Pancreas (tissue), 10 donors: ENCODE measurements at regions not wholly inside any gene's neighbourhood (a gene's known extent, or its start where the extent isn't known, plus 50 kb on each side); places are given as distances from the start of the nearest gene placed in this dataset.

ENCODE experiments used
- ATAC-seq, 4 donors: fragments of 200-7000 bp; cut with Tn5 transposase; one replicate each; pipeline versions ENCODE4 v1.8.0 to v1.9.1; 2020; ENCODE audit warnings: mild to moderate bottlenecking in 4 of 4, moderate library complexity in 4 of 4
- DNase-seq, 6 donors: peaks; one replicate each; pipeline ENCODE4 v3.0.0-alpha.2; 2020
- FAIRE-seq: peaks from 2 replicates; lab custom pipeline; 2012; peaks lifted over from hg19 to GRCh38; lab: Jason Lieb, UNC
- H3K27ac ChIP-seq, 4 donors: fragments of 200-600 bp; sonication (generic); 1 replicate in 3 of 4; 2 replicates in 1 of 4; pipeline versions ENCODE4 v1.5.0 to v1.8.0; 2020
- H3K27me3 ChIP-seq, 4 donors: fragments of 200-600 bp; one replicate each; pipeline ENCODE4 v1.8.0; 2021
- H3K36me3 ChIP-seq, 3 donors: fragments of 200-600 bp; sonication (generic) in 1 of 3; one replicate each; pipeline versions ENCODE4 v1.5.0 to v1.8.0; 2020 to 2021
- H3K4me1 ChIP-seq, 3 donors: fragments of 200-600 bp; one replicate each; pipeline ENCODE4 v1.8.0; 2021
- H3K4me3 ChIP-seq, 4 donors: fragments of 200-600 bp; sonication (generic) in 2 of 4; one replicate each; pipeline versions ENCODE4 v1.5.0 to v1.8.0; 2020 to 2021
- H3K9me3 ChIP-seq, 4 donors: fragments of 200-600 bp; one replicate each; pipeline ENCODE4 v1.8.0; 2021
- WGBS, 2 donors: extraction: QIAGEN DNeasy Blood & Tissue Kit; methylation state at CpG; one replicate each; pipeline ENCODE4 v1.1.7; 2013; 5-methylcytosine and 5-hydroxymethylcytosine counted together
- intact Hi-C, 3 donors: fragments of 100-400 bp; cut with DNase I; formaldehyde crosslinking; loops; one replicate each; pipeline versions ENCODE4 v1.11.1 to v1.14.2; 2022
- TF ChIP-seq, protein P1 (sequence below), 4 donors: fragments of 200-600 bp; sonication (generic) in 3 of 4; IDR thresholded peaks; one replicate each; pipeline versions ENCODE4 v1.5.0 to v1.8.0; 2021; ENCODE audit warnings: antibody characterized with exemption in 4 of 4
- donor health status: healthy with polysubstance abuse.
- donor health status: DM: no; HTN: no; CAD: no; lungs with moderate emphysema.
- donor health status: DM: no; HTN: no; CAD: no.
- donor health status: control.
- donor health status: control.
- donor health status: Bipolar disorder and iron deficiency.
- donor health status: DM: yes; HTN: yes; CAD: no.
- donor health status: DM: no; HTN: no; CAD: no.
- donor health status: DM: no; HTN: no; CAD: no.
- donor health status: DM: yes; HTN: yes; CAD: no.

DNA sequence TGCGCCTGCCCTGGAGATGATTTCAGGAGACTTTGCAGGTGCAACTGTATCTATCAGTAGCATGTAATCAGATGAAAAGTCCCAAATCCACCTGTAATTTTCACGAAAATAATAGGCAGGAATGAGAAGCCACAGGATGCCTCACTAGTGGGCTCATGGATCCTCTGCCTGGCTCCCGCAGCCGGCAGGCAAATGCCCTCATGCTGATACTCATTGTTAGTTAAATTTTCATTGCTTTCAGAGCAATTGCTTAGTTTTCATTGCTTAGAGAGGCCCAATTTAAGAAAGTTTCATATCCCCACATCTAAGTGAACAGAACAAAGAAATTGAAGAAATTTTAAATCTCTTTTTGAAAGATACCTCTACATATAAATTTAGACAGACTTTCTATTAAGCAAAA lies 57.6 kb upstream of the CTDP1 start:
- Histone ChIP-seq H3K36me3 (no peaks in the 10 kb centered on the region), H3K4me1 (no peaks in the 10 kb centered on the region), H3K4me3 (no peak overlapping the region), H3K27ac (no peak overlapping the region), H3K9me3 (no peaks in the 10 kb centered on the region), H3K27me3 (no peaks in the 10 kb centered on the region)
- FAIRE-seq (no peak), ATAC-seq (no peak), DNase-seq (no peak)
- TF ChIP-seq, protein P1, sequence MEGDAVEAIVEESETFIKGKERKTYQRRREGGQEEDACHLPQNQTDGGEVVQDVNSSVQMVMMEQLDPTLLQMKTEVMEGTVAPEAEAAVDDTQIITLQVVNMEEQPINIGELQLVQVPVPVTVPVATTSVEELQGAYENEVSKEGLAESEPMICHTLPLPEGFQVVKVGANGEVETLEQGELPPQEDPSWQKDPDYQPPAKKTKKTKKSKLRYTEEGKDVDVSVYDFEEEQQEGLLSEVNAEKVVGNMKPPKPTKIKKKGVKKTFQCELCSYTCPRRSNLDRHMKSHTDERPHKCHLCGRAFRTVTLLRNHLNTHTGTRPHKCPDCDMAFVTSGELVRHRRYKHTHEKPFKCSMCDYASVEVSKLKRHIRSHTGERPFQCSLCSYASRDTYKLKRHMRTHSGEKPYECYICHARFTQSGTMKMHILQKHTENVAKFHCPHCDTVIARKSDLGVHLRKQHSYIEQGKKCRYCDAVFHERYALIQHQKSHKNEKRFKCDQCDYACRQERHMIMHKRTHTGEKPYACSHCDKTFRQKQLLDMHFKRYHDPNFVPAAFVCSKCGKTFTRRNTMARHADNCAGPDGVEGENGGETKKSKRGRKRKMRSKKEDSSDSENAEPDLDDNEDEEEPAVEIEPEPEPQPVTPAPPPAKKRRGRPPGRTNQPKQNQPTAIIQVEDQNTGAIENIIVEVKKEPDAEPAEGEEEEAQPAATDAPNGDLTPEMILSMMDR (IDR thresholded peaks at IDR 0.05): no peak
- intact Hi-C loops: no loop called here
- 75 to 82% methylated on average over 4 of the region's 4 CpGs for WGBS, 2 donors

DNA sequence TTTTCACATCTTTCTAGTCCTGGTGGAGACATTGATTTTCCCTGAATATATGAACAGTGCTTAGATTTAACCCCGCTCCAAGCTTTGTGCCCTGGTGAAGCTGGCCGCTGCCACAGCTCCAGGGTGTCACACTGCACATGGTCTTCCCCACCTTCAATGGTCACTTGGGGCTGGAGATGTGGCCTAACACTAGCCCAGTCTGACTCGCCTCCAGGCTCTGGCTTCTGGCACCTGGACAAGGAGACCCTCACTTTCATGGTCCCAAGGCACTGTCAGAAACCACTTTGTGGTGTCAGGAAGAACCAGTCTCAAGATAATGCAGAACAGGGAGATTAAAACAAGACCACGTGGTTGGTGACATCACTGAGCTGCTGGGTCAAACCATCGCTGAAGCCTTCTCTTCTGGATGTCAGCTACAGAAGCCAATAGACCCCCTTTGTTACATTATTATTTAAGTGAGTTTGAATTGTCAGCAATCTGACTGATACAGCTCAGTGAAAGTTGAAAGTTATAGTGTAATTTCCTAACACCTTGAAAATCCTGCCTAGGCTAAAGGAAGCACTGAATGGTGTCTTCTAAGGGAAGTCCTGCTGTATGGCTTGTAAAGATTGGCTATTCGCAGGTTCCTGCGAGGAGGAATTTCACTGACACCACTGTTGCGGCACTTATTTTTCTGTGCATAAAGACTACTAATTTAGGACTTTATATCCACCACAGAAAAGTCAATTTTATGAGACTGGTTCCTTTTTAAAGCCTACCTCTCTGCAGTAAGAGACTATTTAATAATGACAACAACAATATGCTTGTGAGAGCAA lies 55.0 kb upstream of the CTDP1 start:
- no peak overlapping the region for H3K4me3 ChIP-seq
- no peaks in the 10 kb centered on the region for H3K4me1 ChIP-seq
- DNase-seq: peak in 1 of 6 donors; percentile 24
- peaks cover 0 to 3% (median 0%) of the 10 kb centered on the region in 4 donors for H3K27me3 ChIP-seq
- FAIRE-seq: no peak
- no peaks in the 10 kb centered on the region for H3K9me3 ChIP-seq
- TF ChIP-seq, protein P1 (IDR thresholded peaks at IDR 0.05): no peak
- 76 to 80% methylated on average over 8 of the region's 8 CpGs for WGBS, 2 donors
- peak overlapping the region in 1 of 4 donors; percentile 19 for H3K27ac ChIP-seq
- peak in 1 of 4 donors; percentile 36 for ATAC-seq
- intact Hi-C loops: no loop called here
- H3K36me3 ChIP-seq: no peaks in the 10 kb centered on the region

DNA sequence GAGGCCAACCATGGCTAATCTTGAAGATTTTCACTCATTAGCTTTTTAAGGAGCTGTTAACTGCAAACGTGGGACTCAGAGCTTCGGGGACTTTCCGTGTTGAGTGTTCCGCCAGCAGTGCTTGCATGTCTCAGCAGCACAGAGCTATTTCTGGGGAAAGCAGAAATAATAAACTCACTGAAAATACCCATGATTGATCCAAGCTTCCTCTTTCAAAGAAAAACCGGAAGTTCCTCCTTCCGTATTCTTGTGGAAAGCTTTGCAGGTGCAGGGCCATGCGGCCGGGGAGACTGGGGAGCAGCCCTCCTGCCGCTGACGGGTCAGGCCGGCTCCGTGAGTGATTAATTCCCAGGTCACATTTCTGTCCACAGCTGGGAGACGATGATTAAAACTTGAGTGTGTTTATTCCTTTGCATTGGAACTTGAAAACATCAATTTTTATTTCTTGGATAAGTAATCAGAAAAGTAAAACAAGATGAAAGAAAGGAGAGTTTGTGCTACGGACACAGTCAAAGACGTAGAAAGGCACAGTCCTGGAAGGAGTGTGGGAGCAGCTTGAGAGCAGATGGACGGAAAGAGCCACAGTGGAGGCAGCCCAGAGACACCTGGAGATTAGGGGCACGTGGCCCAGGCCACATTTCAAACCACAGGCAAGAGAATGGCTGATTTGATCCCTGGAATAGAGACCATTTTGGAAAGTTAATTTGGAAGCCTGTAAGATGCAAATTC lies 54.2 kb upstream of the CTDP1 start:
- DNase-seq (peak in 1 of 6 donors; percentile 28), FAIRE-seq (no peak)

DNA sequence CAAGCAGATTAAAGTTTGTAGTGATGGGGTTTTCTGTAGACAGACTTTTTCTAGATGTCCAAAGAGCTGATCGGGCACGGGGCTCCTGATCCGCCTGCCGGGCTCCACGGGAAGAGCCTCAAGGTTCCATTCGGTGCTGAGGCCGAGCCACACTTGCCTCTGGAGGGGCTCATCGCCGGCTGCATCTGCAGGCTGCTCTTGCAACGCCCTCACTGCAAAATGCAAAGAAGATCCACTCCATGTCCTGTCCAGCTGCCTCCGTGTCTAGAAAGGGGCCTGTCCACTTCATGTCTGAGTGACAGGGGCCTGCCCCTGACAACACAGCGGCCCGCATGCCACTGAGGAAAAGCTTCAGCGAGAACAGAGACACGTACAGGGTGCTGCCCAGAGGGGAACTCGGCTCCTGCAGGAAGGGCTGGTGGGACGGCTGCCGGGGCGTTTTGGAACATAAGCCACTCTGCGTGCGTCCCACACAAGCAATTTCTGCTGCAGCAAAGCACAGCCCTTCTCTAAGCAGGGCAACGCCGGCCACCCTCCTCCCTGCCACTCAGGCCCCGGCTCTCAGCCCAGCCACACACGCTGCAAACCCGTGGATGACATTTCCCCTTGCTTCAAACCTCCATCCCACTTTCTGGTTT lies 53.6 kb upstream of the CTDP1 start:
- peak in 2 of 4 donors; percentile 9 to 18 for ATAC-seq
- intact Hi-C loops: no loop called here
- DNase-seq: peak in 1 of 6 donors; percentile 48
- 69 to 85% methylated on average over 26 of the region's 26 CpGs for WGBS, 2 donors
- Histone ChIP-seq H3K4me3 (no peak overlapping the region), H3K9me3 (no peaks in the 10 kb centered on the region), H3K27ac (no peak overlapping the region), H3K36me3 (no peaks in the 10 kb centered on the region), H3K4me1 (no peaks in the 10 kb centered on the region), H3K27me3 (peaks cover 0 to 3% (median 0%) of the 10 kb centered on the region in 4 donors)
- TF ChIP-seq, protein P1 (IDR thresholded peaks at IDR 0.05): no peak
- no peak for FAIRE-seq

More for the DNA sequence above, 54.2 kb upstream of the CTDP1 start:
- TF ChIP-seq, protein P1 (IDR thresholded peaks at IDR 0.05): no peak
- Histone ChIP-seq H3K27me3 (peaks cover 0 to 3% (median 0%) of the 10 kb centered on the region in 4 donors), H3K9me3 (no peaks in the 10 kb centered on the region), H3K27ac (peak overlapping the region in 1 of 4 donors; percentile 19), H3K4me3 (no peak overlapping the region), H3K36me3 (no peaks in the 10 kb centered on the region), H3K4me1 (no peaks in the 10 kb centered on the region)
- peak in 3 of 4 donors; percentile 8 to 77 (median 70) for ATAC-seq
- WGBS, 2 donors: 45 to 48% methylated on average over 17 of the region's 17 CpGs
- intact Hi-C loops: no loop called here
